K562 (cell line): ENCODE measurements at regions not wholly inside any gene's neighbourhood (a gene's known extent, or its start where the extent isn't known, plus 50 kb on each side); places are given as distances from the start of the nearest gene placed in this dataset.

Experiments
- ATAC-seq: fragments of 200-7000 bp; cut with Tn5 transposase; 3 replicates; pipeline ENCODE4 v1.9.1; 2020; ENCODE audit warnings: moderate library complexity
- BruUV-seq: library from RNA; stranded (reverse); fragments of 400-500 nt; replicated peaks from 2 replicates; lab custom pipeline; 2021; lab: Mats Ljungman, UMichigan
- CTCF ChIA-PET: fragments of 300-600 bp; formaldehyde crosslinking; extraction: SDS; loops from one replicate; lab custom pipeline; 2021; ENCODE audit warnings: low intra/inter-chr PET ratio; lab: Yijun Ruan, JAX
- POLR2A ChIA-PET: fragments of 300-600, 350-650 bp; sonication (Branson Sonifier 250); formaldehyde crosslinking; extraction: SDS; loops from one replicate; lab custom pipeline; 2021; ENCODE audit warnings: antibody characterized with exemption, inconsistent platforms; lab: Yijun Ruan, JAX
- DNase-seq, 4 experiments: peaks; one replicate each; pipeline versions ENCODE4 v3.0.0 to v3.0.0-alpha.2; 2011 to 2018; ENCODE audit warnings: low spot score in 3 of 4, mixed read lengths in 3 of 4; ENCODE audit errors: extremely low read depth in 1 of 4
- FAIRE-seq: peaks from 2 replicates; lab custom pipeline; 2011; peaks lifted over from hg19 to GRCh38; lab: Jason Lieb, UNC
- H2AFZ ChIP-seq: 2 replicates; pipeline ENCODE4 v1.6.0; 2011; ENCODE audit warnings: low read depth, low read length, control low read depth, inconsistent platforms
- H3K27ac ChIP-seq: fragments of 200-600 bp; 3 replicates; pipeline ENCODE4 v1.8.0; 2011; ENCODE audit warnings: low read depth, mild to moderate bottlenecking, control low read depth, inconsistent platforms, low read length, moderate library complexity, mixed read lengths; ENCODE audit errors: extremely low read depth
- H3K27me3 ChIP-seq, 2 experiments: fragments of 300-600 bp in 1 of 2; 2 replicates in 1 of 2; 3 replicates in 1 of 2; pipeline versions ENCODE4 v1.6.0 to v1.8.0; 2011; ENCODE audit warnings: inconsistent platforms in 2 of 2, low read length in 2 of 2, mild to moderate bottlenecking in 1 of 2, mixed read lengths in 1 of 2, moderate library complexity in 1 of 2; ENCODE audit not compliant: control insufficient read depth in 2 of 2, insufficient read depth in 2 of 2
- H3K36me3 ChIP-seq: fragments of 300-600 bp; 3 replicates; pipeline ENCODE4 v1.8.0; 2011; ENCODE audit warnings: mild to moderate bottlenecking, low read length, inconsistent platforms; ENCODE audit not compliant: control insufficient read depth, insufficient read depth
- H3K4me1 ChIP-seq, 2 experiments: fragments of 200-600 bp in 1 of 2; replicated peaks in 1 of 2; 2 replicates in 1 of 2; 3 replicates in 1 of 2; pipeline versions ENCODE4 v1.5.1 to v1.8.0; 2011; ENCODE audit warnings: inconsistent platforms in 2 of 2, low read length in 2 of 2, mild to moderate bottlenecking in 1 of 2, mixed read lengths in 1 of 2, moderate library complexity in 1 of 2; ENCODE audit not compliant: control insufficient read depth in 2 of 2, insufficient read depth in 2 of 2
- H3K4me2 ChIP-seq: 2 replicates; pipeline ENCODE4 v1.6.1; 2011; ENCODE audit warnings: low read length, control low read depth, inconsistent platforms, mixed read lengths; ENCODE audit not compliant: insufficient read depth
- H3K4me3 ChIP-seq: fragments of 200-600 bp; sonication (generic), shearing (Covaris generic); 2 replicates; pipeline ENCODE4 v1.5.1; 2016; ENCODE audit warnings: control low read depth, inconsistent platforms
- H3K79me2 ChIP-seq: fragments of 200-600 bp; 3 replicates; pipeline ENCODE4 v1.8.0; 2011; ENCODE audit warnings: low read length, inconsistent platforms; ENCODE audit not compliant: control insufficient read depth, insufficient read depth
- H3K9ac ChIP-seq, 2 experiments: 2 replicates each; pipeline versions ENCODE4 v1.6.0 to v1.6.1; 2011; ENCODE audit warnings: low read depth in 2 of 2, low read length in 2 of 2, control low read depth in 1 of 2, inconsistent platforms in 1 of 2, mild to moderate bottlenecking in 1 of 2, mixed read lengths in 1 of 2; ENCODE audit not compliant: insufficient read depth in 1 of 2
- H3K9me1 ChIP-seq: one replicate; pipeline ENCODE4 v1.6.0; 2011; ENCODE audit warnings: inconsistent platforms, mild to moderate bottlenecking, low read length, moderate library complexity; ENCODE audit not compliant: control insufficient read depth, insufficient read depth
- H3K9me3 ChIP-seq: replicated peaks from 2 replicates; pipeline ENCODE4 v1.5.1; 2011; ENCODE audit warnings: low read depth, low read length, inconsistent platforms; ENCODE audit not compliant: control insufficient read depth, insufficient read depth
- H4K20me1 ChIP-seq: replicated peaks from 2 replicates; pipeline ENCODE4 v1.6.1; 2011; ENCODE audit warnings: low read length, inconsistent platforms, mixed read lengths; ENCODE audit not compliant: control insufficient read depth, insufficient read depth
- CBX3 ChIP-seq, 2 experiments: IDR thresholded peaks; 1 replicate in 1 of 2; 2 replicates in 1 of 2; pipeline ENCODE4 v1.6.1; 2012; ENCODE audit warnings: inconsistent platforms in 2 of 2, low read length in 2 of 2, borderline replicate concordance in 1 of 2, control low read depth in 1 of 2
- E2F4 ChIP-seq: sonication (generic); formaldehyde crosslinking; IDR thresholded peaks from 2 replicates; pipeline ENCODE4 v1.8.0; 2022; ENCODE audit warnings: mild to moderate bottlenecking, low read depth, missing genetic modification reagents
- FOXJ3 ChIP-seq: sonication (generic); formaldehyde crosslinking; IDR thresholded peaks from 2 replicates; pipeline ENCODE4 v1.4.0; 2020; ENCODE audit warnings: mild to moderate bottlenecking, missing genetic modification reagents
- JUN ChIP-seq, 2 experiments: sonication (generic) in 1 of 2; formaldehyde crosslinking in 1 of 2; IDR thresholded peaks; 2 replicates each; pipeline versions ENCODE4 v1.6.1 to v1.8.0; 2012 to 2022; ENCODE audit warnings: borderline replicate concordance in 2 of 2, mild to moderate bottlenecking in 2 of 2, improper control_type of control experiment in 1 of 2, low read depth in 1 of 2, low read length in 1 of 2, missing genetic modification reagents in 1 of 2
- MLLT1 ChIP-seq, 2 experiments: fragments of 450-650 bp; IDR thresholded peaks; 2 replicates each; pipeline ENCODE4 v1.6.1; 2016
- MYNN ChIP-seq, 2 experiments: sonication (generic); formaldehyde crosslinking in 1 of 2; IDR thresholded peaks; 2 replicates each; pipeline versions ENCODE4 v1.5.0 to v1.6.1; 2016 to 2020; ENCODE audit warnings: antibody characterized with exemption in 1 of 2, missing genetic modification reagents in 1 of 2
- NCOA2 ChIP-seq, 2 experiments: fragments of 450-650 bp; IDR thresholded peaks; 2 replicates each; pipeline ENCODE4 v1.6.1; 2018; ENCODE audit warnings: mild to moderate bottlenecking in 2 of 2, moderate library complexity in 1 of 2; ENCODE audit not compliant: partially characterized antibody in 2 of 2
- NFE2L1 ChIP-seq: fragments of 450-650 bp; IDR thresholded peaks from 2 replicates; pipeline ENCODE4 v1.6.1; 2016; ENCODE audit warnings: missing genetic modification characterization, low read depth, mild to moderate bottlenecking, missing compliant biosample characterization, moderate library complexity, borderline replicate concordance
- PHB2 ChIP-seq: fragments of 450-650 bp; IDR thresholded peaks from 2 replicates; pipeline ENCODE4 v1.6.1; 2017; ENCODE audit warnings: low read depth
- PURB ChIP-seq: sonication (generic); formaldehyde crosslinking; IDR thresholded peaks from 2 replicates; pipeline ENCODE4 v1.9.0; 2021; ENCODE audit warnings: low read depth, mild to moderate bottlenecking, missing genetic modification reagents
- RBM25 ChIP-seq: fragments of 200-400 bp; formaldehyde crosslinking; IDR thresholded peaks from 2 replicates; pipeline ENCODE4 v1.6.1; 2018; ENCODE audit warnings: low read length, low read depth, moderate library complexity; ENCODE audit not compliant: severe bottlenecking
- STAT6 ChIP-seq: sonication (generic); formaldehyde crosslinking; IDR thresholded peaks from 2 replicates; pipeline ENCODE4 v1.8.1; 2023; ENCODE audit warnings: mild to moderate bottlenecking, missing genetic modification reagents
- SUPT5H ChIP-seq: fragments of 450-650 bp; IDR thresholded peaks from 2 replicates; pipeline ENCODE4 v1.6.1; 2016
- TAF7 ChIP-seq: fragments of 450-650 bp; IDR thresholded peaks from 2 replicates; pipeline ENCODE4 v1.6.1; 2016; ENCODE audit warnings: missing genetic modification characterization, missing compliant biosample characterization
- TSC22D4 ChIP-seq: fragments of 450-650 bp; IDR thresholded peaks from 2 replicates; pipeline ENCODE4 v1.6.1; 2016; ENCODE audit warnings: missing genetic modification characterization, missing biosample characterization, control low read depth
- ZBTB8A ChIP-seq: fragments of 450-650 bp; IDR thresholded peaks from 2 replicates; pipeline ENCODE4 v1.6.1; 2018; ENCODE audit warnings: mild to moderate bottlenecking, moderate library complexity; ENCODE audit not compliant: partially characterized antibody
- ZNF445 ChIP-seq: fragments of 250-450 bp; sonication (Bioruptor Pico); IDR thresholded peaks from 2 replicates; pipeline ENCODE4 v1.4.0; 2020; ENCODE audit warnings: low read depth, mild to moderate bottlenecking, moderate library complexity
- ZNF584 ChIP-seq: fragments of 200-800 bp; sonication (Bioruptor generic); IDR thresholded peaks from 2 replicates; pipeline ENCODE4 v1.6.1; 2016; ENCODE audit warnings: low read depth, mild to moderate bottlenecking, missing genetic modification characterization, missing compliant biosample characterization
- WGBS: fragments of 100-300 bp; shearing (Covaris generic); methylation state at CpG from one replicate; pipeline ENCODE4 v1.1.6; 2016; ENCODE audit warnings: low coverage, mixed read lengths; ENCODE audit not compliant: insufficient coverage; ENCODE audit errors: missing lambda C conversion rate; 5-methylcytosine and 5-hydroxymethylcytosine counted together
- in situ Hi-C: fragments of 300-500 bp; cut with MboI; formaldehyde crosslinking; loops from 4 replicates; pipeline ENCODE4 v1.15.0; 2018; ENCODE audit warnings: inconsistent platforms, mixed read lengths
- intact Hi-C: fragments of 100-400 bp; cut with micrococcal nuclease; formaldehyde crosslinking; loops from 2 replicates; pipeline ENCODE4 v1.14.2; 2022

- Histone ChIP-seq H3K79me2 (no peaks in the 10 kb centered on the region), H3K9me3 (0 out of 2 replicates have a peak, but pooled peaks cover 1% of the 10 kb centered on the region), H3K36me3 (no peaks in the 10 kb centered on the region), H2AFZ (no peak overlapping the region), H4K20me1 (no peaks in the 10 kb centered on the region), H3K9me1 (no peaks in the 10 kb centered on the region), H3K27me3 (no peaks in the 10 kb centered on the region), H3K4me1 (no peaks in the 10 kb centered on the region), H3K4me3 (no peak overlapping the region), H3K27ac (no peak overlapping the region), H3K9ac (no peak overlapping the region), H3K4me2 (no peak overlapping the region)
- in situ Hi-C loops (no loop called here), intact Hi-C loops (no loop called here)
- CTCF ChIA-PET, result no interaction called here
- DNase-seq (no peak), FAIRE-seq (no peak), ATAC-seq (no peak)
- WGBS, result 0% methylated on average over 2 of the region's 3 CpGs
- BruUV-seq, result no TSS peak
- TF ChIP-seq SUPT5H (no peak), RBM25 (no peak), PHB2 (no peak), PURB (no peak), CBX3 (IDR thresholded peaks at IDR 0.05; ENCODE audit: borderline replicate concordance in 1 of 2, low read length in 2 of 2) (no peak), FOXJ3 (CRISPR knock-in tag) (no peak), TSC22D4 (no peak), ZBTB8A (no peak), STAT6 (no peak), ZNF445 (CRISPR knock-in tag) (no peak), MLLT1 (IDR thresholded peaks at IDR 0.05) (no peak), NFE2L1 (tag) (no peak), ZNF584 (CRISPR knock-in tag) (no peak), E2F4 (CRISPR knock-in tag) (no peak), MYNN (IDR thresholded peaks at IDR 0.05) (no peak), MYNN (CRISPR knock-in tag; IDR thresholded peaks at IDR 0.05) (no peak), NCOA2 (IDR thresholded peaks at IDR 0.05; ENCODE audit: partially characterized antibody in 2 of 2) (no peak), TAF7 (tag) (no peak), JUN (IDR thresholded peaks at IDR 0.05; ENCODE audit: borderline replicate concordance, low read depth, low read length) (no peak), JUN (CRISPR knock-in tag; IDR thresholded peaks at IDR 0.05; ENCODE audit: borderline replicate concordance) (no peak)
- POLR2A ChIA-PET, result no interaction called here
Observed at GRCh38 chr4:59238212-59238611, 1961.9 kb upstream of the ADGRL3 start.
